ENCODE measurements at regions not wholly inside any gene's neighbourhood (a gene's known extent, or its start where the extent isn't known, plus 50 kb on each side); places are given as distances from the start of the nearest gene placed in this dataset.
"Not testable (repeated sequence)": the region's sequence is repeated elsewhere in the genome, so short reads cannot be mapped to it uniquely, and the experiment has no call there.

DNA sequence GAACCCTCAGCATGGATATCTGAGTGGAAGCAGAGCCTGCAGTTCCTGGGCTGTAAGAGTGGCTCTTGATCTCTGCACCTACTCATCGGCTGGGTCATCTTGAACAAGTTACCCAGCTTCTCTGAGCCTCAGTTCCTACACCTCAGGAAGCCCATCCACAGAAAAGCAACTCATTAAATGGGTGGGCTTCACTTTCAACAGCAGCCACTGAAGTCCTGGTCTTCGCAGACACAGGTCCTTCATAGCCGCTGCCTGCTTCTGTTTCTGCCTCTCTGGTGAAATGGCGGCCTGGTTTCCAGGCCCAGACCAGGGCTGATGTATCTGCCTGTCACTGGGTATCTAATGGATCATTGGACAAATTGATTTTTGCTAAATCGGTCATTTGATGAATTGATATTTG lies 571.4 kb downstream of the PTPRU start:
- DNase-seq (no peak), ATAC-seq (no peak)
- no peaks in the 10 kb centered on the region for H3K27me3 Mint-ChIP-seq (ENCODE audit: low read depth)
- no peaks in the 10 kb centered on the region for H3K36me3 Mint-ChIP-seq (ENCODE audit: insufficient read depth)
- no peaks in the 10 kb centered on the region for H3K9me3 Mint-ChIP-seq
- H3K4me3 Mint-ChIP-seq: no peak overlapping the region
- no peaks in the 10 kb centered on the region for H3K4me1 Mint-ChIP-seq (ENCODE audit: low read depth)

DNA sequence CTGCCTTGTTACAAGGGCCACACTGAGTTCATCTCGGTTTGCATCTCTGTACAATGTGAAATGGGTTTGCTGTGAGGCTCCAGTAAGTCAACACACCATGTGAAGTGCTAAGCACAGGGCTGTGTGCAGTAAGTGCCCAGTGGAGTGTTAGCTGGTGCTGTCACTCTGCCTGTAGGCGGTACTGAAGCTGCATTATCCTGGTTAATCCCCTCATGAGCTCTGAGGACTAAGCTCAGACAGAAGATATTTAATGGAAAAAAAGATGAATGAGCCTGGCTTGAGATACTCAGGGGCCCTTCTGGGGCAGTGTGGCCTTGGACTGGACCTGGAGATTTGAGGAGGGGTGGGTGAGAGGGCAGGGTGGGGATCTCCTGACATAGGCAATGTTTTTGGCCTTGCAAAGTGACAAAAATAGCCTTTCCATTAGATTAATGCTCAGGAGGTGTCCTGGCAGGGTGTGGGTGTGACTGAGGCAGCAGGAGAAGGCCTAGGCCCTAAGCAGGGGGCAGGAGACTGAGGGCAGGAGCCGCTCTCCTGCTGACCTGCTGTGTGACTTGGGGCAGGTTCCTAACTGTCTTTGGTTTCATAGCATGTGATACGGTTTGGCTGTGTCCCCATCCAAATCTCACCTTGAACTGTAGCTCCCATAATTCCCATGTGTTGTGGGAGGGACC lies 570.5 kb downstream of the PTPRU start:
- peaks cover 3% of the 10 kb centered on the region for H3K27me3 Mint-ChIP-seq (ENCODE audit: low read depth)
- H3K4me3 Mint-ChIP-seq: no peak overlapping the region
- DNase-seq (no peak), ATAC-seq (no peak)
- no peaks in the 10 kb centered on the region for H3K36me3 Mint-ChIP-seq (ENCODE audit: insufficient read depth)
- H3K4me1 Mint-ChIP-seq (ENCODE audit: low read depth): no peaks in the 10 kb centered on the region
- H3K9me3 Mint-ChIP-seq: no peaks in the 10 kb centered on the region

DNA sequence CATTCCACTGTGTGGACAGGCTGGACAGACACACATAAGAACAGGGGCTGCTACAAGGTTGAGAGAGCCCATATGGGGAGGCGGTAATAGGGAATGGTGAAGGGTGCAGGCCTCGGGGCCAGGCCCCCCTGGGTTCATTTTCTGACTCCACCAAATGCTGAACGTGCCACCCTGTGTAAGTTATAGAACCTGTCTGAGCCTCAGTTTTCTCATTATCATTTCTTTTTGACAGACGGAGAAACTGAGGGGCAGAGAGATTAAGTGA lies 569.5 kb downstream of the PTPRU start:
- H3K36me3 Mint-ChIP-seq (ENCODE audit: insufficient read depth): no peaks in the 10 kb centered on the region
- H3K4me1 Mint-ChIP-seq (ENCODE audit: low read depth): no peaks in the 10 kb centered on the region
- ATAC-seq (no peak), DNase-seq (no peak)
- H3K27me3 Mint-ChIP-seq (ENCODE audit: low read depth): peaks cover 5% of the 10 kb centered on the region
- no peak overlapping the region for H3K4me3 Mint-ChIP-seq
- no peaks in the 10 kb centered on the region for H3K9me3 Mint-ChIP-seq

DNA sequence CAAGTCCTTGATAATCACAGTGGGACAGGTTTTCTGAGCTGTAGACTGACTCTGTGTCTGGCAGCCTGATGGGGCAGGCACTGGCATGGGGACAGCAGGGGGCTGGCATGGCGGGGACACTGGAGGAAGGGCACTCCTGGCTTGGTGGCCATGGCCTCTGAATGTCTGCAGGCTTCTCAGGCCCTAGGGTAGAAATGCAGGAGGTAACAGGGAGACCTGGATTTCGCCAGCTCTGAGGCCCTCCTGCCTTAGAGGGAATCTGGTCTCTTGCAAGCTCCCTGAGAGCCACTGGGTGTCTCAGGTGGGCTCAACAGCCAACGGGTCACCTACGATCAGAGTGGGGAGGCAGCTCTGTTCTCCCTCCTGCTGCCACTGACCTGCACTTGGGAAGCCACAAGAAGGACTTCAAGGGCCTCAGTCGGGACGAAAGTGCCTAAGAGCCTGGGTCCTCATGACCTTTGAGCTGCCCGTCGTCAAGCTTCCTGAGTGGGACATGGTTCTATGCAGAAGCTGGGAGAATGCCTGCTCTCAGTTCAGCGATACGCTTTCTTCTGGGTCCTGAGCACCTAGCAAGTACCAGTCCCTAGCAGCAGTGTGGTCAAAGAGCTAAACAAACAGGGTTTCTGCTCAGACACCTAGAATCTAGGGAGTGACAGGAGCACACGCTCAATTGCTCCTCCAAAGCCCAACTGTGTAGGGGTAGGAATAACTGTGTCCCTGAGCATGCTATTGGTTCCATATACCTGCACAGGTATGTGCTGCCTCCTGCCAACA lies 569.0 kb downstream of the PTPRU start:
- ATAC-seq: no peak
- no peaks in the 10 kb centered on the region for H3K36me3 Mint-ChIP-seq (ENCODE audit: insufficient read depth)
- H3K27me3 Mint-ChIP-seq (ENCODE audit: low read depth): peaks cover 5% of the 10 kb centered on the region
- no peaks in the 10 kb centered on the region for H3K9me3 Mint-ChIP-seq
- no peak overlapping the region for H3K4me3 Mint-ChIP-seq
- H3K4me1 Mint-ChIP-seq (ENCODE audit: low read depth): no peaks in the 10 kb centered on the region
- DNase-seq: no peak

DNA sequence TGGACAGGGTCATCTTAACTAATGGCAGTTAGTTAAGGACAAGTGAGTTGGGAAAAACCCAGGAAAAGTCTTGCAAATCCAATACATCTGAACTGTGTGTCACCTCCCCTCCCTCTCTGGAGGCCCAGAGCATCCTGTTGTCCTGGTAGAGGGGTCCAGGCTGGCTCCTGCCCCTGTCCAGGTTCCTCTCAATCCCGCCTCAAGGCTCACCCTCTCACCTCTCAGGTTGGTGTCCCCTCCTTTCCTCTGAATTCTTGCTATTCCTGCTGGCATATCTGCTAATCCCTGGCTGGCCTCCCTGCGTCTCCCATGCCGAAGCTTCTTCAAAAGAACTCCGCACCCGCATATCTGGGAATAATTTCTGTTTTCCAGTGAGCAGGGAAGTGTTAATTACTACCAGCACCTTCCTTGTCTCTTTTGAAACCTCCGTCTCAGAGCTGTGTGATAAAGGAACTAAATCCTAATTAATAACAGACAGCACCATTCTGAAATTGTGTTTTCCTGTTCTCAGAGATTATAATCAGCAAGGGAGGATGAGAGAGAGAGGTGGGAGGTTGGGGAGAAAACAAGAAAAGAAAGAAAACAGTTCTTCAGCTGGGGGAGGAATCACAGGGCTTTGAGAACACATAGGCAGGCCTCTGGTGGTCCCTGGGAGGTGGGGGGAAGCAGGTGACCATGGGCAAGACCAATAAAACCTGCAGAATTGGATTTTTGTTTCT lies 568.0 kb downstream of the PTPRU start:
- ATAC-seq (no peak), DNase-seq (no peak)
- Mint-ChIP-seq H3K27me3 (ENCODE audit: low read depth) (peaks cover 5% of the 10 kb centered on the region), H3K36me3 (ENCODE audit: insufficient read depth) (no peaks in the 10 kb centered on the region), H3K4me1 (ENCODE audit: low read depth) (no peaks in the 10 kb centered on the region), H3K4me3 (no peak overlapping the region), H3K9me3 (no peaks in the 10 kb centered on the region)

DNA sequence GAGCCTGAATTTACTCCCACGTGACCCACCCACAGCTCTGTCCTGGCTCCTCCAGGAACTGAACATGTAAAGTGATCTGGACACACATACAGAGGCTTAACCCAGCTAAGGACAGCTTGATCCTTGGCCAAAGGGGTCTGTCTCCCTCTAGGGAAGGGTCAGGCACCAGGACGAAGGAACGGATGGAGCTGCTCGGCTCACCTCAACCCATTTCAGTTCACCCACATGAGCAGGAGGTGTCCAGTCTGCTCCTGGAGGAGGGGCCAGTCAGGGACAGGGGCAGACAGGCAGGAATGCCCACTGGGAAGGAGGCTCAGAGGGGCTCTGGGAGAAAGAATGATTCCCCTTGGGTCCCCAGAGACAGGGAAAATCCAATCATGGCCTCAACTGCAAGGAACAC lies 567.2 kb downstream of the PTPRU start:
- H3K9me3 Mint-ChIP-seq: no peaks in the 10 kb centered on the region
- no peaks in the 10 kb centered on the region for H3K4me1 Mint-ChIP-seq (ENCODE audit: low read depth)
- H3K36me3 Mint-ChIP-seq (ENCODE audit: insufficient read depth): no peaks in the 10 kb centered on the region
- ATAC-seq (no peak), DNase-seq (no peak)
- no peak overlapping the region for H3K4me3 Mint-ChIP-seq
- peaks cover 5% of the 10 kb centered on the region for H3K27me3 Mint-ChIP-seq (ENCODE audit: low read depth)

DNA sequence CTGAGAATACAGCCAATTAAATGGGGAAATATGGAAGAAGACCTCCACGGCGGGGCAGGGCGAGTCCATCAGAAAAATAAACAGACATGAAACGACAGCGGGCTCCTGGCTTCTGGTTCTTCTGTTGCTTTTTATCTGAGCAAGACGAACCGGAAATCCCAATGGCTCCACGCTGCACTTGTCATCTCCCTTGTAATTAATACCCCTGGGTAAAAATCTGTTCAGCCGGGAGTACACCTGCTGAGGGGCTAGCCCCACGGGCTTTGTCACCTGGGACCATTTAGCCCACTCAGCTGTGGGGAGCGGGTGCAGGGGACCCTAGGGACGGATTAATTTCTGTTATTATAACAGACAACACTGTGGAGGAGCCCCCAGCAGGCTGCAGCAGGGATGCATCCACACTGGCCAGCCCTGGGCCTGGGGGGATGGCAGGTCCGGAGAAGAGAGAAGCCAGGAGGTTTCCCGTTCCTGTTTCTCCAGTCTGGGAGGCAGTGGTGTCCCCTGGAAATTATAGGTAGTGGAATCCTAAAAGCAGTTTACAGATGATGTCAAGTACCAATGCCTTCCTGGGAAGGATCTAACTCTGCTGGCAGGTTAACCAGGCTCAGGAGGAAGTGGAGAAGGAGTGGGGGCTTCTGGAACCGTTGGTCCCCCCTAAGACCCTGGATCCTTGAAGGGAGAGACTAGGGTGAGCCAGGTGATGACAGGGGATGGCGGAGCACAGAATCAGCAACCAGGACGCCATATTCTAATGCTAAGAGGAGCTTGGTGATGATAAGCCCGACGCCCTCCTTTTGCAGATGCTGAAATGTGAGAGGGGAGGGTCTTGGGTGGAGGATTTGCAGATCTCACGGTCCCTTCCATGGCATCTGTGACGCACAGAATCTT lies 566.1 kb downstream of the PTPRU start:
- Mint-ChIP-seq H3K36me3 (ENCODE audit: insufficient read depth) (no peaks in the 10 kb centered on the region), H3K27me3 (ENCODE audit: low read depth) (peaks cover 9% of the 10 kb centered on the region), H3K4me3 (no peak overlapping the region), H3K4me1 (ENCODE audit: low read depth) (no peaks in the 10 kb centered on the region), H3K9me3 (no peaks in the 10 kb centered on the region)
- DNase-seq (no peak), ATAC-seq (no peak)

DNA sequence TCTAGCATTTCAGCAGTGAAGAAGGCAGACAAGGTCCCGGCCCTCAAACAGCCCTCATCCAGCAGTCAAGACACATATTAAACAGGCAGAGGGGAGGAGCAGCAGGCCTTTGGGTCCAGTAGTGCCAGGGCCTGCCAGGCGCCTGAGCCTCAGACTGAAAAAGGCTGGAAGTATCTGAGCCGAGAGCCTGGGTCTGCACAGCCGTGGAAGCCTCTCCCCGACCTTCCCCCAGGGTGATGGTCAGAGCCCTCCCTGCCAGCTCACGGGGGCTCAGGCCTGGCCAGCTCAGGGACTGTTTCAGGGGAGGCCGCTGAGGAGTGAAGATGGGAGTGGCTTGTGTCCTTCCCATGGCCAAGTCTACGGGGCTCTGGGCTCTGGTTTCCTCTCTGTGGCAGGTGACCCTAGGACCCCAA lies 565.2 kb downstream of the PTPRU start:
- H3K4me3 Mint-ChIP-seq: no peak overlapping the region
- H3K9me3 Mint-ChIP-seq: no peaks in the 10 kb centered on the region
- no peak for DNase-seq
- H3K27me3 Mint-ChIP-seq (ENCODE audit: low read depth): peaks cover 9% of the 10 kb centered on the region
- no peaks in the 10 kb centered on the region for H3K36me3 Mint-ChIP-seq (ENCODE audit: insufficient read depth)
- ATAC-seq: no peak
- no peaks in the 10 kb centered on the region for H3K4me1 Mint-ChIP-seq (ENCODE audit: low read depth)

DNA sequence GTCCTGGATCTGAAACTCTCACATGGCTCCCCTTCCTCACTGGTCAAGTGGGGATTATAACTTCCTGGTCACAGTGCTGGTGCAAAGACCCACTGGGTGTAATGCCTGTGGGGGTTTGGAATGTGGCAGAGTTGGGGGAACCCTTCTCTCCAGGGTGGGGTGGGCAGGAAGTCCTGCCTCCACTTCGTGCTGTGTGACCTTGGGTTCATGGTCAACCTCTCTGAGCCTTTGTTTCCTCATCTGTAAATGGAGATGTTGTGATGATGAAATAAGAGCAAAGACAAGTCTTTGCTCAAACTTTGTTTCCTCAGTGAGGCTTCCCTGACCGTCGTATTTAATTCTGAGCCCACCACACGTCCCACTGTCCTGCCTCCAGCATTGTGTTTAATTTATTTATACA lies 564.7 kb downstream of the PTPRU start:
- no peaks in the 10 kb centered on the region for H3K36me3 Mint-ChIP-seq (ENCODE audit: insufficient read depth)
- no peak for ATAC-seq
- no peaks in the 10 kb centered on the region for H3K4me1 Mint-ChIP-seq (ENCODE audit: low read depth)
- no peak for DNase-seq
- no peaks in the 10 kb centered on the region for H3K9me3 Mint-ChIP-seq
- peaks cover 9% of the 10 kb centered on the region for H3K27me3 Mint-ChIP-seq (ENCODE audit: low read depth)
- no peak overlapping the region for H3K4me3 Mint-ChIP-seq

DNA sequence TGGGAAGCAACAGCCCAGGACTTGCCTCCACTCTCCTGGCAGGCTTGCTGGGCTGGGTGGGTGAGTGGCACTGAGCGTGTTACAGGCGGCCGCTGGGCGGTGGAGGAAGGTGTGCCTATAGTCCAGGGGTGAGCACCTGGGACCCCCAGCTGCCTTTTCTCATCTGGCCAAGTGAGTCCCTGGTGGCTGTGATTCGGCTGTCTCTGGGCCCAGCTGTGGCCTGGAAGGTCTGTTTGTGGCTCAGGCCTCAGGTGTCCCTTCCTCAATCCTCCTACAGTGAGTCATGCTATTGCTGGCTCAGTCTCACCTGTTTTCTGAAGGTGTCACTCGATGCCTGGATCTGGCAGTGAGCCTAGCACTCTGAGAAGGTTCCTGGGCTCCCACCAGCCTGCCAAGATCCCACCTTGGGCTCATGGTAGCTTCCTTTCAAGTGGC lies 564.2 kb downstream of the PTPRU start:
- ATAC-seq (no peak), DNase-seq (no peak)
- Mint-ChIP-seq H3K4me3 (no peak overlapping the region), H3K27me3 (ENCODE audit: low read depth) (peaks cover 9% of the 10 kb centered on the region), H3K36me3 (ENCODE audit: insufficient read depth) (no peaks in the 10 kb centered on the region), H3K9me3 (peaks cover under 1% of the 10 kb centered on the region), H3K4me1 (ENCODE audit: low read depth) (no peaks in the 10 kb centered on the region)

DNA sequence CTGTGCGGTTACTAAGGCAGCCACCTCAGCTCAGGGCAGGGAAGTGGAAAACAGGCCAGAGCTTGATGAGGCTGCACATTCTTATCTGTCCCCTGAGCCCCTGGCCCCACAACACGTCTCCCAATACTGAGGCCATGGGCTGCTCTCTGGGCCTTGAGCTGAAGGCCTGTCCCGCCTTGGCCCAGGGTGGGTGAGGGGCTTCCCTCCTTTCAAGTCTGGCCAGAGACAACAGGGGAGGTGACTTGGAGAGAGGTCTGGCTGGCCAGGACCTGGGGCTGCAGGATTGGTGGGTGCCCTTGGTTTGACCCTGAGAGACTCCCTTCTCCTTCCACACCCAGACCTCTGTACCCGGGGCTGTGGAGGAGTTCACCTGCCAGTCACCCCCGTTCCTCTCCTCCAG lies 563.8 kb downstream of the PTPRU start:
- ATAC-seq: no peak

DNA sequence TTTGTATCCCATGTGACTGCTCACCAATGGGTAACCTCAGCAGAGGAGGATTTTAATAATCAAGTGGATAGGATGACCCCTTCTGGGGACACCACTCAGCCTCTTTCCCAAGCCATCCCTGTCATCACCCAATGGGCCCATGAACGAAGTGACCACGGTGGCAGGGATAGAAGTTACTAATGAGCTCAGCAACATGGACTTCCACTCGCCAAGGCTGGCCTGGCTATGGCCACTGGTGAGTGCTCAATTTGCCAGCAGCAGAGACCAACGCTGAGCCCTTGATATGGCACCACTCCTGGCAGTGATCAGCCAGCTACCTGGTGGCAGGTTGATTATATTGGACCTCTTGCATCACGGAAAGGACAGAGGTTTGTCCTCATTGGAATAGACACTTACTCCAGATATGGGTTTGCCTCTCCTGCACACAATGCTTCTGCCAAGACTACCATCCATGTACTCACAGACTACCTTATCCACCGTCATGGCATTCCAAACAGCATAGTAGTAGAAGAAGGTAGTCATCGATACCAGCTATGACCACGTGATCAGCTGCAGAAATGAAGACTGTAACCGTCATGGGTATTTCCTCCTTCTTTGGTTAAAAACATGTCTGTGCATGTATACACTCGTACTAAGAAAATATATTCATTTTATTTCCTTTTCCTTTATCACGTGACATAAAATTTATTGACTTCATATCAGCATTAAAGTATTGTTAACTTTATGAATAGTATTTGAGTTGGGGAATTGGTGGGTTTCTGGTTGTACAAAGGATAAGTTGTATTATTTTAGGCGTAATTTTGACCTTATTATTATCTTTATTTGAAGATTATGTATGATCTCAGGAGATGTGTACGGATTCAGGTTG lies 562.6 kb downstream of the PTPRU start:
- Mint-ChIP-seq H3K36me3 (ENCODE audit: insufficient read depth) (no peaks in the 10 kb centered on the region), H3K4me3 (no peak overlapping the region), H3K27me3 (ENCODE audit: low read depth) (peaks cover 12% of the 10 kb centered on the region), H3K9me3 (peaks cover 3% of the 10 kb centered on the region), H3K4me1 (ENCODE audit: low read depth) (no peaks in the 10 kb centered on the region)
- no peak for ATAC-seq
- DNase-seq: no peak

More for the DNA sequence above, 563.8 kb downstream of the PTPRU start:
- H3K4me1 Mint-ChIP-seq (ENCODE audit: low read depth): no peaks in the 10 kb centered on the region
- no peak overlapping the region for H3K4me3 Mint-ChIP-seq
- no peak for DNase-seq
- H3K9me3 Mint-ChIP-seq: peaks cover 3% of the 10 kb centered on the region
- H3K27me3 Mint-ChIP-seq (ENCODE audit: low read depth): peaks cover 9% of the 10 kb centered on the region
- no peaks in the 10 kb centered on the region for H3K36me3 Mint-ChIP-seq (ENCODE audit: insufficient read depth)

DNA sequence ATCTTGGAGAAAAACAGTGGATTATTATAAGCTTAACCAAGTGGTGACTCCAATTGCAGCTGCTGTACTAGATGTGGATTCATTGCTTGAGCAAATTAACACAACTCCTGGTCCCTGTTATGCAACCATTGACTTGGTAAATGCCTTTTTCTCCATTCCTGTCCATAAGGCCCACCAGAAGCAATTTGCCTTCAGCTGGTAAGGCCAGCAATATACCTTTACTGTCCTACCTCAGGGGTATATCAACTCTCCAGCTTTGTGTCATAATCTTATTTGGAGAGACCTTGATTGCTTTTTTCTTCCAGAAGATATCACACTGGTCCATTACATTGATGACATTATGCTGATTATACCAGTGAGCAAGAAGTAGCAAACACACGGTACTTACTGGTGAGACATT lies 560.8 kb downstream of the PTPRU start:
- H3K4me3 Mint-ChIP-seq; DNase-seq; H3K36me3 Mint-ChIP-seq (ENCODE audit: insufficient read depth); H3K9me3 Mint-ChIP-seq; H3K4me1 Mint-ChIP-seq (ENCODE audit: low read depth); ATAC-seq: not testable (repeated sequence)
- peaks cover 12% of the 10 kb centered on the region for H3K27me3 Mint-ChIP-seq (ENCODE audit: low read depth)

Measured in activated T-cell treated with anti-CD3 and anti-CD28 coated beads, Interleukin-2, amount 50 U/mL, for 4 hours (primary cell).